Nucleus accumbens (tissue), 56 donors: ENCODE measurements at regions not wholly inside any gene's neighbourhood (a gene's known extent, or its start where the extent isn't known, plus 50 kb on each side); places are given as distances from the start of the nearest gene placed in this dataset.
A peak's percentile ranks its signal among the peaks of the same experiment; 100 is the strongest.
"Not testable (repeated sequence)": the region's sequence is repeated elsewhere in the genome, so short reads cannot be mapped to it uniquely, and the experiment has no call there.

Experiments used
- DNase-seq, 56 donors: peaks; one replicate each; lab custom pipeline; 2025; lab: John Stamatoyannopoulos, UW

DNA sequence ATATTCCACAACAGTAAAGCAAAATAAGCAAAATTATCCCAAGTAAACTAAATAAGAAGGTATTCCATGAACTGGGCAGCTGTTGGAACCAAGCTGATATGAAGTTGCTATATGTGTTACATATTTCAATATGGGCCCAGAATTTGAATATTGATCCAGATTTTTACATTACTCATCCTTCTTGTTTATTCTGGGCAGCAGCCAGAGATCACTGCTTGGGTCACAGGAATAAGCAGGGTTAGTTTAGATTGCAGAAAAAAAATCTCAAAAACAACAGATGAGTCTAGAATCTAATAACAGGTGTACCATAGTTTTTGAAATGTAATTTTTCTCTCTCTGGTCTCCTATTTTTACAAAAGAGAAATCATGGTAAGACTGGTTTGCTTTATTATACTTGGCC lies 171.5 kb upstream of the NAMPT start:
- no peak for DNase-seq

DNA sequence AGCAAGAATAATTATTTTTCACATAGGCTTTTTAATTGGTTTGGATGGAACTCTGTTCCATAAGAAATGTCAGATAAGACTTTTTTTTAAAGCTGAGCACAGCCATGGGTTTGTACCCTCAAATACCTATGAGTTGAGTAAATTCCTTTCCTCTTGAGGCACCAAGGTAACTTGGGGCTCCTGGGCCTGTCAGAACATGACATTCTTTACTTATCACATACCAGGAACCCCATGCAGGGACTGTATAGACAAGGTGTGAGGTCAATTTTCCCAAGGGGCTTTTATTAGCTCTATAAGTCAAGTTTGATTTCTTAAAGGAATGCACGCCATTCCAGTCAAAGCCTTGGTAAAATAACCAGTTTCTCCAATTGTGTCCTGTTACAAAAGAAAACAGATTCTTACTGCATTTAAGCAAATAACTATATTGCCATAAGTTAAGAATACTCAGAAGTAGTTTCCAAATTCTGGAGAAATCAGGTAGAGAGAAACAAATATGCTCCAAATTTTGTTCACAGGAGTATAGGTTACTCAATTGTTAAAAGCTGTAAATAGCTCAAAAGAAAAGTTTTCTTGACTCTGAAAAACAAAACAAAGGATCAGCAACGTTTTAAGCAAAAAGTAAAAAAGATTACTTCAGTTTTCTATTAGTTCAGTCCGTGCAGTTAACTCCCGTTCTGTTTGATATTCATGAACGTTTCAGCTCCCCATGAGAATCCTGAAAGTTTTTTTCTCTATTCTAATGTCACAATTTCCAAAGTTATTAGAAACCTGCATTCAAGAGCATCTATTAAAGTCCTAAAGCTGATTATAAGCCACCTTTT lies 167.5 kb upstream of the NAMPT start:
- DNase-seq, result no peak

- DNase-seq, result no peak
Measured at GRCh38 chr7:106451171-106451570, 166.4 kb upstream of the NAMPT start.

DNA sequence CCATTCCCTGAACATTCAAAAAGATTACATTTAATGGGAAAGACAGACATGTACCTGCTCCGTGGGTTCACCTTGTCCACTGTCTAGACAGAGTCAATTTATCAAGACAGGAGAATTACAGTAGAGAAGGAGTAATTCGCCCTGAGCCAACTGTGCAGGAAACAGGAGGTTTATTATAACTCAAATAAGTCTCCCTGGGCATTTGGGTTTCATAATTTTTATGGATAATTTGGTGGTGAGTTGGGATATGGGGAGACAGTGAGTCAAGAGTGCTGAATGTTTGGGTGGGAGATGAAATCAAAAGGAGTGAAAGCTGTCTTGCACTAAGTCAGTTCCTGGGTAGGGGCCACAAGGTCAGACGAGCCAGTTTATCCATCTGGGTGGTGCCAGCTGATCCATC lies 165.9 kb upstream of the NAMPT start:
- DNase-seq, result no peak

DNA sequence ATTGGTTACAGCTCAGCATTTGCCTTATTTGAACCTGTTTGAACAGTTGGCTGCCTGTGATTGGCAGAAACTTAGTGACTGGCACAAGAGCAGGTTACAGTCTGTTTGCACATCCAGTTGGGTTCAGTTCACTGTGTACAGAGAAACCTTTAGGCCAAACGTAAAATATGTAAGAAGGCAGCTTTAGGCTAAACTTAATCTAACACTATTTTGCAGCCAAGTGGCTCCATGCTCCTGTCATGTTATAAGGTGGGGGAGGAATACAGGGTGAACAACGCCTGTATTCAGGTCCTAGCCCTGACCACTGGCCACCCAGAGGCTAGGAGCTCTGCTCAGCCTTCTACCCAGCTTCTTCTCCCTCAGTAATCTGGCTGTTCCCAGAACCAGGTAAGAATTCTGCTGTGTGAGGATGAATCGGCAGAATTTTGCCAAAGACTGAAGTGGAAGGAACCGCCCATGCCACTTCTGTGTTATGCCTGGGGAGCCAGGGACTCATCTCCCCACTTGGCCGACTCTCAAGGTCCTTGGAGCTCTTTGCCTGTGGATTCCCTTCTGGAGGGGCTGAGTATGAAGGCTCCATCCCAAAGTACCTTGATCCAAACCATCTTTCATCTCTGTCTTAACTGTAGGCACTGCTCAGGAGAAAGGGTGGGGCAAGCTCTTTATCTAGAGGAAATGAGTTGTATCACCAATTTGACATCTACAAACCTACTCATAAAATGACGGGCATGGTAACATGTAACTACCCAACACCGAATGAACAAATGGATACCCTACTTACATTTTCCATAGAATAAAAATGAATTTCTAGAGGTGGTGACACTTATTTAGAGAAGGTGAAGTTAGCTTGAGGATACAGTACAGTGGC lies 164.4 kb upstream of the NAMPT start:
- DNase-seq, result no peak

- no peak for DNase-seq
Measured at GRCh38 chr7:106448346-106448991, 163.7 kb upstream of the NAMPT start.

DNA sequence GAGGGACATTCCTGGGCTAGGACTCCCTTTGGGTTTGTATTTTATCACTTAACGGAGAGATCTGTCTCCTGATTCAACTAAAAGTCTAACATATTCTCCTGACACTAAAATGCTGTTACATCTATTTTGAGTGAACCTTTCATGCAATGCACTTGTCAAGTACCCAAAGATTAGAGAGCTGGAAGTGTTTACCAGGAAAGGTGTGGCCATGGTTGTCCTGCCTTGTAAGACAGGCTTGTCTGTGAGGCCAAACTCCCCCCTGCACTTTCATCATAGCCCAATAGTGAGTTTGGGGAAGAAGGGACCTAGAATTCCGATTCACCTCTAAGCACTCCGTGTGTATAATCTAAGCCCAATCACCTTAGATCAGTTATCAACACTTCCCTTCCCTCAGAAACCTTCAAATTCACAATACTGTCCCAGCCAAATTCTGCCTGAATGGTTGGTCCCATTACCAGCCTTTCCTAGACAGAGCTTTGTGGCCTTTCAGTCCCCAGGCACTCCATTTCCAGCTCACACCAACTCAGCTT lies 162.6 kb upstream of the NAMPT start:
- DNase-seq, result no peak

DNA sequence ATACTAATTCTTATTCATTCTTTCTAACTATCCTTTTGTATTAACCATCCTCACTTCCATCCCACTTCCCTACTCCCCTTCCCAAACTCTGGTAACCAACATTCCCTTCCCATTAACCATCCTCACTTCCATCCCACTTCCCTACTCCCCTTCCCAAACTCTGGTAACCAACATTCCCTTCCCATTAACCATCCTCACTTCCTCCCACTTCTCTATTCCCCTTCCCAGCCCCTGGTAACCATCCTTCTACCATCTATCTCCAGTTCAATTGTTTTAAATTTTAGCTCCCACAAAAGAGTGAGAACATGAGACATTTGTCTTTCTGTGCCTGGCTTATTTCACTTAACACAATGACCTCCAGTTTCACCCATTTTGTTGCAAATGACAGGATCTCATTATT lies 160.6 kb upstream of the NAMPT start:
- not testable (repeated sequence) for DNase-seq

DNA sequence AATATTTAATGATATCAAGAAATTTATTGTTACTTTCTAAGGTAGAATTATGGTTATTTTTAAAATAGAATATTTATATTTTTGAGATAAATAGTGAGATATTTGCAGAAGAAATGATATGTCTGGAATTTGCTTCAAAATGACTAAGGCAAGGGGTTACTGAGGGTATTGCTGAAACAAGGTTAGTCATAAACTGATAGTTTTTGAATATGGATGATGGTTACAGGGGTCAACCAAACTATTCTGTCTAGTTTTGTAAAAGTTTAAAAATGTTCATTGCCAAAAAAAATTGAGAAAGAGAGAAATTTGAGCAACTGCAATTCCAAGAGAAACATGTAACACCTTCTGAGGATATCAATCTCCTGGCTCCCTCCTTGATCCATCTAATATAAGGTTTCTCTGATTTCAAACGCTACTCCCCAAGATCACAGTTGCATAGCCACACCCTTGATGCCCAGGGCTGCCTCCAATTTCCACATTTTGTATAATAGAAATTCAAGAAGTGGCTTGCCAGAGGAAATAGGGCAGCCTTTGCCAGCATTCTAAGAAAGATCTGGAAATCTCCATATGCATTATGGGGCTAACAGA lies 159.4 kb upstream of the NAMPT start:
- DNase-seq, result no peak

- DNase-seq, result no peak
Measured at GRCh38 chr7:106443156-106443555, 158.4 kb upstream of the NAMPT start.

DNA sequence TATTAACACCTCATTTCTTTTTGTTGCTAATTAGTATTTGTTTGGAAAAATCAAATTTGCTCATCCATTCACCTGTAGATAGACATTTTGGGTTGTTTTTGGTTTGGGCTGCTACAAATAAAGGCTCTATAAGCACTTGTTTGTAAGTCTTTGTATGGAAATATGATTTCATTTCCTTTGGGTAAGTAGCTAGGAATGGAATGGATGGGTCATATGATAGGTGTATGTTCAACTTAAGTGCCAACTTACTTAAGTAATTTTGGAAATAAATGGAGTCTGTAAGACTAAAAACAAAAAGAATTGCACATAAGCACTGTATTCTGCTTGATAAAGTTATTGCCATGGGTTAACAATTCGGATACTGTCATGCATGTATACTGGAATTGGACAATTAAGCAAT lies 157.7 kb upstream of the NAMPT start:
- no peak for DNase-seq

DNA sequence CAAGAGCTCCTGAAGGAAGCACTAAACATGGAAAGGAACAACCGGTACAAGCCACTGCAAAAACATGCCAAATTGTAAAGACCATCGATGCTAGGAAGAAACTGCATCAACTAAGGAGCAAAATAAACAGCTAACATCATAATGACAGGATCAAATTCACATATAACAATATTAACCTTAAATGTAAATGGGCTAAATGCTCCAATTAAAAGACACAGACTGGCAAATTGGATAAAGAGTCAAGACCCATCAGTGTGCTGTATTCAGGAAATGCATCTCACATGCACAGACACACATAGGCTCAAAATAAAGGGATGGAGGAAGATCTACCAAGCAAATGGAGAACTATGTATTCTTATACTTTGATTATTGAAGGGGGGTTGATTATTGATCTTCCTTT lies 156.6 kb upstream of the NAMPT start:
- DNase-seq, result not testable (repeated sequence)

- DNase-seq, result not testable (repeated sequence)
Measured at GRCh38 chr7:106436933-106437332, 152.2 kb upstream of the NAMPT start.

- no peak for DNase-seq
Measured at GRCh38 chr7:106433377-106433776, 148.6 kb upstream of the NAMPT start.

- DNase-seq, result no peak
Measured at GRCh38 chr7:106430535-106431455, 146.0 kb upstream of the NAMPT start.

GRCh38 chr7:106430103-106430502 lies 145.3 kb upstream of the NAMPT start:
- DNase-seq, result no peak

DNA sequence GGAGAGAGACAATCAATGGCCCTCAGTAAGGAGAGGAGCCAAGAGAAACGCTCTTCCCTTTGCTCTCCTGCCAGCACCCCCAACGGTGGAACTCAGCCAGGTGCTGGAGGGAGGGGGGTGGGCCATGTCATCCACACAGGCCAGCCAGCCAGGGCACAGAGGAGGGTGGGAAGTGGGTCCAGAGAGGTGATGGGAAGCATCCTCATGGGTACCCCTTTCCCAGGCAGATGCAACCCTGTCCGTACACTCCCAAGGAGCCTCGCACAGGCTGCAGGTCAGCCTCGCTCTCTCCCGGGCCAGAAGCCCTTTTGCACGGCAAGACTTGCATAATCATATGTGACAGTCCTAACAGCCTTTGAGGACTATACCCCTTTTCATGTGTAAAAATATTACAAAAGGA lies 142.0 kb upstream of the NAMPT start:
- DNase-seq, result no peak

DNA sequence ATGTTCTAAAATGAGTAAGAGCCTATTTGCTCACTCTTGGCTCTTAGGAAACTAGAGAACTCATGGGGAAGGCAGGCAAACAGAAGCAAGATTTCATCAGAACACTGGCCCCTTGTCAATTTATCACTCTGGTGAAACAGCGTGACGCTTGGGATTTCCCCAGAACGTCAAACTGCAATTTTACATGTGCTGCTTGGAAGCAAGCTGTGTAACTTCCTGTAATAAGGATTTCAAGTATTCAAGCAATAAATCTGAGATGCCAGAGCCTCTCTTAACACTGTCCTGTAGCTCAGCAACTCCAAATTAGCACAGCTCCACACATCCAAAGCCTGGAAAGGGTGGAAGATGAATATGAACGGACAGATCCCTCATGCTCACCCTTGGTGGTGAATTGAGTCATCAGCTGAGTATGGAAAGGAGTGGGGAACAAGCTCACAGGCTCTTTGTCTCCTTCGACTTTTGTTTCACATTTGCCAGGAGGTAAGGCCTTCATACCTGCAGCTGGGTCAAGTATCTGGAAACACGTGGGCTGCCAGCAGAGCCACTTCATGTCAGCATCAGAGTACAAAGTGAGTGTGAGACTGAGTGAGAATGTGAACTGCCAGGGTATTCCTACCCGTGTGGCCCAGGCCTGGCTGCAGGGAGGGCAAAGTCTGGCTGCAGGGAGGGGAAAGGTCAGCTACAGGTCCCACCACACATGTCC lies 140.4 kb upstream of the NAMPT start:
- peak in 16 of 56 donors; percentile 2 to 60 (median 16) for DNase-seq

GRCh38 chr7:106424476-106425016 lies 139.8 kb upstream of the NAMPT start:
- no peak for DNase-seq
